HG03135 (cell line): ENCODE measurements at regions not wholly inside any gene's neighbourhood (a gene's known extent, or its start where the extent isn't known, plus 50 kb on each side); places are given as distances from the start of the nearest gene placed in this dataset.

Experiments used
- ATAC-seq: cut with Tn5 transposase; IDR thresholded peaks from one replicate; pipeline ENCODE4 v1.9.1; 2021; ENCODE audit warnings: mild to moderate bottlenecking, moderate library complexity; ENCODE audit not compliant: unreplicated experiment

DNA sequence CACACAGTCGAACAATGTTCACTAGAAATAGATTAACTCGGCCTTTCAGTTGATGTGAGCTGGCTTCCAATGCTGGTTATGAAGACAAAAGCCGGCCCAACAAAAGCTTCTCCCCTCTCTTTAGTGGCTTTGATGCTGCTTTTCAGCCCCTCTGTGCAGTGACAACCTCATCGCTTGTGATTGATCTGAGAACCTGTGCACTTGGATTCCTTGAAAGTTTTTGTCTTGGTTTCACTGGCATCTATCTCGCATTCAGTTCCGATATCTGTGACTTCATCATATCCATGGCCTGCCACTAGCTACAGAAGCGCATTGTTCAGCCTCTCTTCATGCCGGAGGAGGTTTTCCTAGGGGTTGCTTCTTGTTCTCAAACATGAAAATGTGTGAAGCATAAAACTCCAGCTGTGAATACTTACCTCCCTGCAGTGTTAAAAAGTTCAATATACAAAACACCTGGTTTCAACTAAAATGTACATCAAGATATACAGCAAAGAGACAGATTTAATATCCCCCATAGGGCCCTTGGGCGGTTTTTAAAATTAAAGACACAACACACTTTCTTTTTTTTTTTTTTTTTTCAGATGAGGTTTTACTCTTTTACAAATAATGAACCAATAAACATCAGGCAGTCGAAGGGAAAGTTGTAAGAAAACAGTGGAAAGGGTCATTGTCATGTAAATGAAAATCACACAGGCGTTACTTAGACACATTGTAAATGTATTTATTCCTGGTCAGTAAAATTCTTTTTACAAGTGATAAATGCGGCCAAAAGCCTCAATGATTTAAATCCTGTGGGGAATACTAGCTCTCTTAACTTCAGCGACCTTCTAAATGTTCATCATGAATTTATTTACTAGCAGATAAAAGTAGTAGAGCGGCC is 1252.8 kb downstream of the EFNB2 start:
- ATAC-seq = no peak

GRCh38 chr13:105278943-105279381 is 1256.5 kb downstream of the EFNB2 start:
- no peak for ATAC-seq

DNA sequence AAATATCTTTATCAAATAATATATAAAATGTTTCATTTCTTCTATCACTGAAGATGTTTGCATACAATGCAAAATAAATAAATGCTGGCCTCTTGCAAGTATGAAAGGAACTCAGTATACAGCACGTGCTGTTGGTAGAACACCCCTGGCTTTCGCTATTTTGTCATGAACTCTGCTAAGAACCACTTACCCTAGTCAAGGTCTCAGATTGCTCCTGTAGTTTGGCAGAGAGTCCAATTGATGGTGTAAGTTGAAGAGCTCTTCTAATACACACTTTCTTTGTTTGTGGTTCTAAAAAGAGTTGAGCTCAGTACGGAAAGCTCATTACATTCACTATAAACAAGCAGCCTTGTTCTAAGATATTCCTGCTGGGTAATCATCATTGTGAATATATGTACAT is 1258.9 kb downstream of the EFNB2 start:
- ATAC-seq = no peak

- ATAC-seq = no peak
Observed at GRCh38 chr13:105273665-105274222, 1261.7 kb downstream of the EFNB2 start.

GRCh38 chr13:105272660-105273631 is 1262.5 kb downstream of the EFNB2 start:
- no peak for ATAC-seq

DNA sequence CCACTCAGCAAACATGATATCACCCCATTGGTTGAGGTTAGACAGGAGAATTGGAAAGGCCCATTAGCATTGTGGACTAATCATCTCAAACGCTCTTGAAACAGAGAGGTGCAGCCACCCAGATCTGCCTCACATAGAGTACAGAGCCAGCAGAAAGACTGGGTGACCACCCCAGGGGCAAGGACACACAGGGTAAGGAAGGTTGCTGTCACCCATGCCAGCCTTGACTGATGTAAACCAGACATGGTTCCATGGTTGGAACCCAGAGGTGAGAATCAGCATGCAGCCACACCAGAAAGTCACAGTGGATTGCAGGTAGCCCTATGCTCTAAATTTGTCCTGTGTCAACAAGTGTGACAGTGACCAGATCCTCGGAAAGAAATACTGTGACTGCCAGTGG is 1268.8 kb downstream of the EFNB2 start:
- no peak for ATAC-seq

- no peak for ATAC-seq
Observed at GRCh38 chr13:105262579-105262978, 1272.9 kb downstream of the EFNB2 start.

DNA sequence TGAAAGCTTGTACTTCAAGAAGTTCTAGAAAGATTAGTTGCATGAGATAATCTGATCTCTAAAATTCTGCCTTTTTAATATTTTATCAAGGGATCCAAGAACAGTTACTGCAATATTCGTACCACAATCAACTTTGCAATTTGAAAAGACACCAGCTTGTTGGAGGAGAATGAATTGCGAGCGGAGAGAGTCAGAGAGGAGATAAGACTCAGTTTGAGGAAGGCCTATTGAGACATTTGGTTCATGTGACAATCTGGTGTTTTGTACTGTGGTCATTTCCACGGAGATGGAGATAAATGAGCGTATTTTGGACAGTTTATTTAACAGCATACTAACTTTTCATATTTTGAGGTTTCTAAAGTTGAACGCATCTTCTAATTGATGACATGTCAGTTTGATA is 1276.0 kb downstream of the EFNB2 start:
- no peak for ATAC-seq

DNA sequence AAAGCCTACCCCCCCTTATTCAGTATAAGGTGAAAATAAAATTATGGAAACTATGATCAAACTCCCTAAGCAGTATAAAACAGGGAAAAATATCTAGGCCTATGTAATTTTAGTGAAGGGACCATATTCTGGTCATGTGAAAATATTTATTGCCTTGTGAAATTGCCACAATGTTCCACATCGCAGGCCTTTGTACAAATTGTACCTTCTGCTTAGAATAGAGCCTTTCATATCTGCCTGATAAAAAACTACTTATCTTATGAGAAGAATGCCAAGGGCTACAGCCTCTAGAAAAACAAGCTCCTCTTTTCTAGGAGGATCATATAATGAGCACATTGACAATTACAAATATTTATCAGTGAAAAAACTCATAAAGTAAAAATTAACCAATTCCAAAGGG is 1280.0 kb downstream of the EFNB2 start:
- ATAC-seq = no peak

- no peak for ATAC-seq
Observed at GRCh38 chr13:105251293-105251692, 1284.2 kb downstream of the EFNB2 start.

DNA sequence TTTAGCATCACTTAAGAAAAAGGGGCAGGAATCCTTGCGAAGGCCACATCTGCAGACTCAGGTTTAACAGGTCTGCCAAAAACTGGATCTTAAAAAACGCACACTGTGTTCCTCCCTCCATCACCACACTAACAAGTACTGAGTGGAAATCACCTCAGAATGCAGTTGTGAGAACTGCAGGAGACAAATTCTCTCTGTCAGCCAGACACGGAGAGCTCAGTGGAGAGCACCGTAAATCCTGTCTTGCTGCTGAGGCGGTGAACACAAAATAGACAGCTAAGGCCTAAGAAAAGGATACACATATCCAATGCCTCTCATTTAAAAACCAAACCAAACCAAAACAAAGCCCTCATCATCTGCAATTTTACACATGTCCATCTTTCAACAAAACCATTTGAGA is 1287.6 kb downstream of the EFNB2 start:
- no peak for ATAC-seq

- ATAC-seq = no peak
Observed at GRCh38 chr13:105240371-105240770, 1295.1 kb downstream of the EFNB2 start.

- no peak for ATAC-seq
Observed at GRCh38 chr13:105232439-105232838, 1303.0 kb downstream of the EFNB2 start.

- ATAC-seq = no peak
Observed at GRCh38 chr13:105232006-105232405, 1303.5 kb downstream of the EFNB2 start.

- no peak for ATAC-seq
Observed at GRCh38 chr13:105231579-105231978, 1303.9 kb downstream of the EFNB2 start.

- ATAC-seq = no peak
Observed at GRCh38 chr13:105220881-105221280, 1314.6 kb downstream of the EFNB2 start.

DNA sequence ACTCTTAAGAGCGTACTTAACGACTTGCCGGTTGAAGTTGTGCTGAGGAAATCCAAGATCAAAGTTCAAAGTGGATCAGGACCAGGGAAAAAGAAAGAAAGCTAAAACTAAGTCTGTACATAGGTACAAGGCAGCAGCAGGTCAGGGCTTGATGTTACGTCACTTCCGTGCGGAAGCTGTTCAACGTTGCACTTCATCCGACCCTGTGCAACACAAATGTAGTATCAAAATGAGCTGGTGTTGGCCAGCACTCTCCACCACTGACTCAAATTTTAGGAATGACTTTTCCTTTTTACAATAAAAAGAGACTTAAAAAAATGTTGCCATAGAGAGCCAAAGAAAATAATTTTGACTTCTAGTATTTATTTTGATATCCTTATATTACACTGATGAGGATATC is 1315.4 kb downstream of the EFNB2 start:
- no peak for ATAC-seq

DNA sequence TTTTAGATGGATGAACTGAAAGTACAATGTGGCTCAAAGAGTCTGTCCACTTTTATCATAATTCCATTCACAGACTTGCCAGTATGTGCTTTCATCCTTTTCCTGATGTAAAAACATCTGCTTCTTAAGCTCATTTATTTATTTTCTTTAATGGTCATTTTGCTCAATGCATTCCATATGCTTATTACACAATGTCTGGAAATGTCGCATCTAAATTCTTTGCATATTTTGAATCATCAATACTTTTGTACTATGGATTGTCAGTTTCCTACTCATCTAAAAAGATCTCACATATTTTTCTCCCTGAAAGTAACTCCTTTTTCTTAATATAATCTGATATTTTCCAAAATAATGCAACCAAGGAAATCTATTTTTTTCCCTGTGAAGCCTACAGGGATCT is 1315.8 kb downstream of the EFNB2 start:
- ATAC-seq = no peak

DNA sequence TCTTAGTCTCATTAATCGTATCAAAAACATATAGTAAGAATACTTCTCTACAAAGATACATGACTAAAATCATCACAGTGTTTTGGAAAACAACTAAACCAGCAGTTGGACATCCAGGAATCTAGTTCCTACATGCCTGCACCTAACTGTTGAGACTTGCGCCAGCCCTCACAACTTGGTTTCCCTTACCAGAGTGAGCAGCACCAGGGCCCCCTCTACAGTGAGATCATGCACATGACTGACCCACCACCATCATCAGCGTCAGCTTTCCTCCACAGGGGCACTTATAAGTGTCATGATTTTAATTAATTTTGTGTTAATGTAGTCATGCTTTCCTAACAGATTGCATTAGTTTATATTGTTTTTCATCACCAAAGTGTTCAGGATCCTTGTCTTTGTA is 1322.0 kb downstream of the EFNB2 start:
- no peak for ATAC-seq

DNA sequence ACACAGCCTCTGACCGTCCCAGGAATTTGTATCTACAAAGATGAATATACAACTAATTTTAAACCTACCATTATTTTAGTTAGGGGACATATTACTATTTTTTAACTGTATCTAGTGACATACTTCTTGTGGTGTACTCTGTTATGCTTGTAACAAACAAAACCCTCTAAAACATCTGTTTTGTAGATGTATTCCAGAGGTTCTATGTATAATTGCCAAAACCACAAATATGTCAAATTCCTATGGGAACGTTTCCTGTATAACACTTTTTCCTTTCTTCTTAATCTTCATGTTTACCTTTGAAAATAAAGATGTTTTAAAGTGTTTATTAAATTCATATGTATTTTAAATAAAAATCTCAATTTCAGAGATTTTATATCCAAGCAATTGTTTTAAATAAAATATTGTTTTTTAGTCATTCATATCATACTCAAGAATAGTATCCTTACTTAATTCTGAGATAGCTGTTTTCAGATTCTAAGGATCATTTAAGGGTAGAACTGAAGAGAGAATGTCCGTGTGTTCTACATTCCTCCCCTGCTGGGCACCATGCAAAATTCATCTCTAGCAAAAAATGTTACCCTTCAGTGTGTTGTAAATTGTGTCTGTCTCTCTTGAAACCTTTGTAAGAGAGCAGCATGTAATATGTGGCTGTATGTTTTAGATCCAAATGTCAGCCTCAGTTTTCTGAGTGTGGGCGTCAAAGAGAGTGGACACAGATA is 1327.7 kb downstream of the EFNB2 start:
- ATAC-seq = no peak

DNA sequence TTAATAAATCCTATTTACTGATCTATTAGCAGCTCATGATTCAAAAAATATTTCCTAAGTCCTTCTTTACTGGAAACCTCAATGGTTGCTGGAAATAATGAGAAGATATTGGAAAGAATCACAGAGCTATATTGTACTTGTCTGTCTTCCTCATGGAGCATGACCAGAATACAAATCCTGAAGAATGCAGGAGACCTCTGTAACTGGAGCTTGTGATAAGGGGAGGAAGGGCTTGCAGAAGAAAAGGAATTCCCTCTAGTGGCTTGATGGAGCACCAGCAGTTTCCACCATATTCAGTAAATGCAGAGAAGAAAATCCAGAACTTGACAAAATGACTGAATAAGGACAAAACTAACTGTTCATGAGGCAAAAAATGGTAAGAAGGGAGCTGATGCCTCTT is 1333.1 kb downstream of the EFNB2 start:
- no peak for ATAC-seq
